ENCODE measurements at regions not wholly inside any gene's neighbourhood (a gene's known extent, or its start where the extent isn't known, plus 50 kb on each side); places are given as distances from the start of the nearest gene placed in this dataset.
A peak's percentile ranks its signal among the peaks of the same experiment; 100 is the strongest.

DNA sequence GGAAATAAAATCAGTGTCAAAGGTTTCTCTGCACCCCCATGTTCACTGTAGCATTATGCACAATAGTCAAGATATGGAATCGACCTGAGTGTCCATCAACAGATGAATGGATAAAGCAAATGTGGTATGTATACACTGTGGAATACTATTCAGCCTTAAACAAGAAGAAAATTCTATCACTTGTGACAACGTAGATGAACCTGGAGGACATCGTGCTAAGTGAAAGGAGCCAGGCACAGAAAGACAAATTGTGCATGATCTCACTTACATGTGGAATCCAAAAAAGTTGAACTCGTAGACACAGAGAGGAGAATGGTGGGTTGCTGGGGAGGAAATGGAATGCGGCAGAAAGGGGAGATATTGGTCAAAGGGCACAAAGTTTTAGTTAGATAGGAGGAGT, 136.3 kb upstream of the ESR1 start:
- no peak for ATAC-seq (ENCODE audit: low read depth)
- Mint-ChIP-seq H3K27me3 (peaks cover 2% of the 10 kb centered on the region), H3K36me3 (no peaks in the 10 kb centered on the region), H3K9me3 (no peaks in the 10 kb centered on the region), H3K4me3 (no peak overlapping the region), H3K27ac (no peak overlapping the region), H3K4me1 (peaks cover 3% of the 10 kb centered on the region)
- no peak for DNase-seq
- POLR2A ChIA-PET, result no interaction called here

DNA sequence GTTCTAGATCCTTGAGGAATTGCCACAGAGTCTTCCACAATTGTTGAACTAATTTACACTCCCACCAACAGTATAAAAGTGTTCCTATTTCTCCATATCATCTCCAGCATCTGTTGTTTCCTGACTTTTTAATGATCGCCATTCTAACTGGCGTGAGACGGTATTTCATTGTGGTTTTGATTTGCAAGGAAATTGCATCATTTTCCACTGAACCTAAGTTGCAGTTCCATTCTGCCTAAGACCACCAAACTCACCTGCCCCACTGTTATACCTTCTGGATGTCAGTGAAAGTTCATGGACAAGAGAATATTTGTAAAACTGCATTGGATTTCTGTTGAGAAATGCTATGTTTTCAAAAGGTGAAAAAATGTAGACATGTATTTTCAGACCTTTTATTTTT, 132.9 kb upstream of the ESR1 start:
- Mint-ChIP-seq H3K4me3 (no peak overlapping the region), H3K9me3 (no peaks in the 10 kb centered on the region), H3K27me3 (no peaks in the 10 kb centered on the region), H3K36me3 (no peaks in the 10 kb centered on the region), H3K4me1 (peaks cover 3% of the 10 kb centered on the region), H3K27ac (no peak overlapping the region)
- POLR2A ChIA-PET, result no interaction called here
- DNase-seq (no peak), ATAC-seq (ENCODE audit: low read depth) (no peak)

DNA sequence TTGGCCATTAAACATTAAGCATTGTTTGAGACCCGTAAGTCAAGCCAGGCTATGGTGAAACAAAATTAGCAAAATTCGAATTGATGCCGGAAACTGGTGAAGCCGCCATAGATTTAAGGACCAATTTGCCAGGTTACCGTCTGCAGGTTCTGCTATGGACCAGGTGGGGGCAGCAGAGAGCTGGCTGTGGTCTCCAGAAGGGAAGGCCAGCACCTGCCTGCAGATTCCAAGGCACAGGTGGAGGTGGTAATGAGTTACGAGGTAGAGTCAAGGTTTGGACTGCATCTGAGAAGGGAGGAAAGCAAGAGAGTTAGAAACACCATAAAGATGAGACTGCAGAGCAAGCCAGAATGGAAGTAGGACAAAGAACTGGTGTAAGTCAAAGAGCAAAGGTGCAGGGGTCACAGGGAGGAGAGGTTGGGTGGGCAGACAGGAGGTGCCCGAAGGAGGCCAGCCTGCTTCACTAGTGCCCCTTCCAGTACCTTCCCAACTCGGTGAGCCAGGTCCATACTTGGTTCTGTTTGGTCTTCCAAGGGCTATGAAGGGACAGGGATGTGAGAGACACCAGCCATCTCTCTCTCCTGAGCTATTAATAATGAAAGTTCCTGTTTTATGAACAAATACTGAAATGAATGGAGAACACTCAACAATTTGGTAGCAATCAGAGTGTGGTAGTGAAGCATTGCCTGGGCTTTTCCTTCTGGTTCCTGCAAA, 131.6 kb upstream of the ESR1 start:
- Mint-ChIP-seq H3K4me1 (peaks cover 3% of the 10 kb centered on the region), H3K36me3 (no peaks in the 10 kb centered on the region), H3K27me3 (no peaks in the 10 kb centered on the region), H3K4me3 (no peak overlapping the region), H3K9me3 (no peaks in the 10 kb centered on the region), H3K27ac (no peak overlapping the region)
- POLR2A ChIA-PET, result no interaction called here
- peak; percentile 45 for DNase-seq
- ATAC-seq (ENCODE audit: low read depth), result peak; percentile 60

DNA sequence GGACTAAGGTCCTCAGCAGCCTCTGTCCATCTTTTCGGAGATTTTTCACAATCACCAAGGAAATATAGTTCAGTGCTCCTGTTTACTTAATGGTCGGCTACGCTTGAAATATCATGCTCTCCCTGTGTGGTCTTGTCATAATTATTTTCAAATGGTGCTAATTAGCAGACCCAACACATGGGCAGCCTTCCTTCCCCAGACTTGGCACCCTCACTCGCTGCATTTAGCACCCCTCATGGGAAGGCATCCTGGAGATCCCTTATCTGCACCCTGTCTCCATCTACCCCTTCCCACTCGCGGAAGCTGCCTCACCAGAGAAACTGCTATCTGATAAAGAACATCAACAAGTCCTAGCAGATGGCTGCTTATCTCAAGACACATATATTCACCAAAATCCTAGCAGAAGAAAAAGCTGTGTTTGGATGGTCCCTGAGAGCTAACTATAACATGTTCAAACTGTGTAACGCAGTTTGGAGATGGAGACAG, 131.0 kb upstream of the ESR1 start:
- Mint-ChIP-seq H3K9me3 (no peaks in the 10 kb centered on the region), H3K4me1 (peaks cover 3% of the 10 kb centered on the region), H3K27ac (no peak overlapping the region), H3K27me3 (peaks cover under 1% of the 10 kb centered on the region), H3K36me3 (no peaks in the 10 kb centered on the region), H3K4me3 (no peak overlapping the region)
- ATAC-seq (ENCODE audit: low read depth), result no peak
- POLR2A ChIA-PET, result no interaction called here
- no peak for DNase-seq

DNA sequence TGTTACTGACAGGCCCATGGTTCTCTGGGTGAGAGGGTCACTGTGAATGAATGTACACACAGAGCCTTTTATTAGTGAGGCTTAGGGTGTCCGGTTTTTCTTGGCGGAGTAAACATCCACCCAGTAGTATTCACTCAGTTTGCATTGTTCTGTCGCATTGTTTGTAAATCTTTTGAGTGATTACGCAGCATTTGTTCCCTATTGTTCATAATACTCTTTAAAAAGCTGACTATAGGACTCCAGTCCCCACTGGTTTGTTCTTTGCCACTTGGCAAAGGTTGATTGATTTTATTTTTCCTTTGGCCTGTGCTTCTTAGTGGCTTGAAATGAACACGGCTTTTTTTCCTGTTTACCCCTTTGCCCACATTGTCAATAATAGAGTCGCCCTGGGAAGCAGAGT, 130.1 kb upstream of the ESR1 start:
- H3K4me1 Mint-ChIP-seq, result peaks cover 3% of the 10 kb centered on the region
- no peak overlapping the region for H3K4me3 Mint-ChIP-seq
- DNase-seq (no peak), ATAC-seq (ENCODE audit: low read depth) (no peak)
- H3K27ac Mint-ChIP-seq, result no peak overlapping the region
- H3K36me3 Mint-ChIP-seq, result no peaks in the 10 kb centered on the region
- POLR2A ChIA-PET, result no interaction called here
- H3K27me3 Mint-ChIP-seq, result peaks cover 8% of the 10 kb centered on the region
- no peaks in the 10 kb centered on the region for H3K9me3 Mint-ChIP-seq

DNA sequence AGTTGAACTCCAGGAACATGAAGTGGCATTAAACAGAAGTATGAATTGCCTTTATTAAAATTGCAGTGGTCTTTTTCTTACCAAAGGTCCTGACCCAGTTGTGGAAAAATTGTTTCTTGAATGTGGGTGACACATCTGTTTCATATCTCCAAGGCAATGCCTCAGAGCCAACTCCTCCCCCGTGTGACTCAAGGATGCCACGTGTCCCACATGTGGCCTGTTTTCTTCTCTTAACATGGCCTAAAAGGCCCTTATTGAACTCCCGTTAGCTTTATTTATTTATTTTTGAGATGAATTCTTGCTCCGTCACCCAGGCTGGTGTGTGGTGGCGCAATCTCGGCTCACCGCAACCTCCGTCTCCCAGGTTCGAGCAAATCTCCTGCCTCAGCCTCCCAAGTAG, 128.4 kb upstream of the ESR1 start:
- H3K27me3 Mint-ChIP-seq, result peaks cover 8% of the 10 kb centered on the region
- DNase-seq (no peak), ATAC-seq (ENCODE audit: low read depth) (no peak)
- H3K9me3 Mint-ChIP-seq, result no peaks in the 10 kb centered on the region
- H3K27ac Mint-ChIP-seq, result no peak overlapping the region
- H3K4me1 Mint-ChIP-seq, result peaks cover 3% of the 10 kb centered on the region
- no peaks in the 10 kb centered on the region for H3K36me3 Mint-ChIP-seq
- no peak overlapping the region for H3K4me3 Mint-ChIP-seq
- POLR2A ChIA-PET, result no interaction called here

DNA sequence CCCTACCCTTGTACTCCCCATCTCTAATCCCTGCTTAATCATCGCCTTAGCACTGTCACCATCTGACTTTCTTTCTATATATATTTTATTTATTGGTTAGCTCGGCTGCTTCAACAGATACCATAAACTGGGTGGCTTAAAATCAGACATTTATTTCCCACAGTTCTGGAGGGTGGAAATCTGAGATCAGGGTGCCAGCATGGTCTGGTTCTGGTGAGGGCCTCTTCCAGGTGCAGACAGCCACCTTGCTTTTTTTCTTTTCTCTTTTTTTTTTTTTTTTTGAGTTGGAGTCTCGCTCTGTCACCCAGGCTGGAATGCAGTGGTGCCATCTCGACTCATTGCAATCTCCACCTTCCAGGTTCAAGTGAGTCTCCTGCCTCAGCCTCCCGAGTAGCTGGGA, 127.5 kb upstream of the ESR1 start:
- Mint-ChIP-seq H3K9me3 (no peaks in the 10 kb centered on the region), H3K36me3 (no peaks in the 10 kb centered on the region), H3K4me1 (peaks cover 1% of the 10 kb centered on the region), H3K4me3 (no peak overlapping the region), H3K27me3 (peaks cover 8% of the 10 kb centered on the region), H3K27ac (no peak overlapping the region)
- POLR2A ChIA-PET, result interaction anchor here (1.7 kb wide), 1 partner anchor 10 kb away, joined by 4 read pairs; no protein-coding TSS in a partner anchor
- ATAC-seq (ENCODE audit: low read depth) (no peak), DNase-seq (no peak)

DNA sequence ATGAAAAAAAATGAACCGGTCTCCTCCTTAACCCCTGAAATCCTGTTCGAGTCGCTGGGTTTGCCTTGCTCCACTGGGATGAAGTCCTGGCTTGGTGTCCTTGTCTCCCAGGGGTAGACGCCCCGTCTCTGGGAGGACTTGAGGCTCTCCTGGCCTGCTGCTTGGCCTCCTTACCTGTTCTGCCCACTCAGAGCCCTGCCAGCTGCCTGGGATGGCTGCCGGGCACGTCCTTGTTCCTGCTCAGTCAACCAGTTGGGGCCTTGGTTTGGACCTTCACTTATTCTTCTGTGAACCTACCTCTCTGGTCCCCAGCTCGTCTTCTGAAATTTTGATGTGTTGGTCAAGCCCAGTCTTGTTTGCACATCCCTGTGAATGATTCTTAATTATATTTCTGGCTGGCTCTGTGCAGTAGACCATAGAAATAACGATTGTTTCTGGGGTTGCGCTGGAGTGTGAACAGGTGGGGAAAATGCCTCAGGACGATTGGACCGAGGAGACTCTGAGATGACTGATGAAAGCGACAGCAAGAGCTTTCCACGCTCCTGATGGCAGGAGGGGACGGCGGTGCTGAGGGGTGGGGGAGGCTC, 126.5 kb upstream of the ESR1 start:
- POLR2A ChIA-PET, result interaction anchor here (0.6 to 1.7 kb wide), 2 partner anchors 9 to 477 kb away, joined by 3 to 4 read pairs; no protein-coding TSS in a partner anchor
- peaks cover 8% of the 10 kb centered on the region for H3K27me3 Mint-ChIP-seq

DNA sequence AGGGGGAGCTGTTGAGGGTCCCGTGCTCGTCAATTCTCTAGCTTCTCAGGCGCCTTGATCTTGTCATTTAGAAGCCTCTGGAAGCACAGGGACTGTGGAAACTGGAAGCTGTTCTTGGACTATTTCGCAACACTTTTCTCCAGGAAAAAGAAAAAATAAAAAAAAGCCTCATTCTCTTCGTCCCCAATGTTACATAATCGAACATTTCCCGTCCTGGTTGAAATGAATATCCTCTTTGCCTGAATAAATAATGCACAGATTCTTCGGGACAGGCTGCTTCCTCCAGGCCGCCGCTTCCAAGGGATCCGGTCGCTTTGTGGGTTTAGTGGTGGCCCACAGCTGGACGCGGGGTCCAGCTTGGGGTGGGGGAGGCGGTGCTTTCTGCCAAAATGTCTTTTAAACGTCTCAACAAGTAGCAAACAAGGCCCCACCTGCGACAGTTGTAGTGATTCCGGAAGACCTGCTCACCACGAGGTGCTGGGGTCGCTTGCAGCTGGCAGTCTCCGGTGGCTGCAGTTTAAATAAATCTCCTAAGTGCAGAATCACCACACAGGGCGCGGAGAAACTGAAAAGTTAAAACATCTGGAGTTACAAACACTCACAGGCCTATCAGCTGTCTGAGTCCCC, 125.9 kb upstream of the ESR1 start:
- no peak for ATAC-seq (ENCODE audit: low read depth)
- POLR2A ChIA-PET, result no interaction called here
- no peak overlapping the region for H3K27ac Mint-ChIP-seq

More for the DNA sequence above, 126.5 kb upstream of the ESR1 start:
- DNase-seq (no peak), ATAC-seq (ENCODE audit: low read depth) (no peak)
- no peaks in the 10 kb centered on the region for H3K36me3 Mint-ChIP-seq
- no peaks in the 10 kb centered on the region for H3K4me1 Mint-ChIP-seq
- no peak overlapping the region for H3K4me3 Mint-ChIP-seq
- no peak overlapping the region for H3K27ac Mint-ChIP-seq
- H3K9me3 Mint-ChIP-seq, result no peaks in the 10 kb centered on the region

DNA sequence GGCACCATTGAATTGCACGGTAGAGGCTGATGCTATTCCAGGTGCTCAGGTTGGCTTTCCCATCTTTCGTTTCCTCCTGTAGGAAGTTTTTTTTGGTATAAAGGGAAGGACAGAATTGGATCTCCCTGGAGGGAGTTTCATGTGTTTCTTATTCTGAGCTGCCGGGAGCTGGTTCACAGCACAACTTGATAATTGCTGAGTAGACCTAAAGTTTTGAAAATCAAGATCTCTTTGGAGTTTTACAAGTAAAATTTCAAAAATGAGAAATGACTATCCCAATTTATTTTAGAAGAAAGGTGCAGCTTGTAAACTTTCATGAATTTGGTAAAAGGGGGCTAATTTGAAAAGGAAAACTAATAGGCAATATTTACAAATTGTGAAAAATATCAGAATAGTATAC, 125.2 kb upstream of the ESR1 start:
- ATAC-seq (ENCODE audit: low read depth), result no peak
- H3K4me1 Mint-ChIP-seq, result peaks cover 1% of the 10 kb centered on the region

More for the DNA sequence above, 125.9 kb upstream of the ESR1 start:
- peaks cover 8% of the 10 kb centered on the region for H3K27me3 Mint-ChIP-seq
- H3K9me3 Mint-ChIP-seq, result no peaks in the 10 kb centered on the region
- no peaks in the 10 kb centered on the region for H3K36me3 Mint-ChIP-seq
- H3K4me3 Mint-ChIP-seq, result peak overlapping the region; percentile 41
- no peaks in the 10 kb centered on the region for H3K4me1 Mint-ChIP-seq
- DNase-seq, result no peak

DNA sequence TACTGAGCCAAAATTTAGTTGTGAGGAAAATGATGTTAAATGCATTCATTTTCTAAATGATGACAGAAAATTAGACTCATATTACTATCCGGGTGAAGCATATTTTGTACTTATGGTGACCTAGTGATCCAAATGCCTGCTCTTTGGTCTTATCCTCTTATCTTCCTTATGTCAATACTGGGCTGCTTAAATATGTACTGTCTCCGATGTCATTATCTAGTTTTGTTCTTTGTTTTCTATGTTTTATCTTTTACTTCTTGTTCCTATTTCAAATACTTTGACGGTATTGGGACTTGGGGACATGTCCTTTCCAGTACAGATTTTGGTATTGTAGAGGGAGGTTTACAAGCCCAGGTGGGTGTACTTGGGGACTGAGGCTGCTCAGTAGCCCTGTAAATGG, 124.6 kb upstream of the ESR1 start:
- POLR2A ChIA-PET, result no interaction called here
- ATAC-seq (ENCODE audit: low read depth), result no peak
- no peaks in the 10 kb centered on the region for H3K36me3 Mint-ChIP-seq

More for the DNA sequence above, 125.2 kb upstream of the ESR1 start:
- Mint-ChIP-seq H3K27ac (no peak overlapping the region), H3K27me3 (peaks cover 8% of the 10 kb centered on the region), H3K36me3 (no peaks in the 10 kb centered on the region), H3K4me3 (no peak overlapping the region), H3K9me3 (no peaks in the 10 kb centered on the region)
- DNase-seq, result no peak
- POLR2A ChIA-PET, result no interaction called here

DNA sequence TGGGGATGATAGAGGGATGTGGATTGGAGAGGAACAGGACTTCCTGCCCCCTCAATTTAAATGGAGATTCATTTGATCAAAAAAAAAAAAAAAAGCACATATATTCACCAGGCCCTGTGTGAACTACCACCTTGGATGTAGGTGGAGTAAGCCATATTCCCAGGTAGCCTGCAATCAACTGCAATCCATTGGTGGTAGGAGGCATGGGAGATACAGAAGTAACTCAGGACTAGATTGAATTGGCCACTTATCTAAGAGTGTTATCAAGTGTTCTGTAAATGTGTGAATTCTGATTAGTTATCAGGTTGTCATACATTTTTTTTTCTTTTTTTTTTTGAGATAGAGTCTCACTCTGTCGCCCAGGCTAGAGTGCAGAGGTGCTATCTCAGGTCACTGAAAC, 124.1 kb upstream of the ESR1 start:
- H3K36me3 Mint-ChIP-seq, result no peaks in the 10 kb centered on the region
- DNase-seq (no peak), ATAC-seq (ENCODE audit: low read depth) (no peak)
- peaks cover 1% of the 10 kb centered on the region for H3K4me1 Mint-ChIP-seq
- no peak overlapping the region for H3K4me3 Mint-ChIP-seq
- H3K27me3 Mint-ChIP-seq, result peaks cover 10% of the 10 kb centered on the region
- H3K9me3 Mint-ChIP-seq, result no peaks in the 10 kb centered on the region
- POLR2A ChIA-PET, result no interaction called here
- H3K27ac Mint-ChIP-seq, result no peak overlapping the region

More for the DNA sequence above, 124.6 kb upstream of the ESR1 start:
- no peaks in the 10 kb centered on the region for H3K9me3 Mint-ChIP-seq
- DNase-seq, result no peak
- H3K4me3 Mint-ChIP-seq, result no peak overlapping the region
- peaks cover 8% of the 10 kb centered on the region for H3K27me3 Mint-ChIP-seq
- no peak overlapping the region for H3K27ac Mint-ChIP-seq
- H3K4me1 Mint-ChIP-seq, result peaks cover 1% of the 10 kb centered on the region

DNA sequence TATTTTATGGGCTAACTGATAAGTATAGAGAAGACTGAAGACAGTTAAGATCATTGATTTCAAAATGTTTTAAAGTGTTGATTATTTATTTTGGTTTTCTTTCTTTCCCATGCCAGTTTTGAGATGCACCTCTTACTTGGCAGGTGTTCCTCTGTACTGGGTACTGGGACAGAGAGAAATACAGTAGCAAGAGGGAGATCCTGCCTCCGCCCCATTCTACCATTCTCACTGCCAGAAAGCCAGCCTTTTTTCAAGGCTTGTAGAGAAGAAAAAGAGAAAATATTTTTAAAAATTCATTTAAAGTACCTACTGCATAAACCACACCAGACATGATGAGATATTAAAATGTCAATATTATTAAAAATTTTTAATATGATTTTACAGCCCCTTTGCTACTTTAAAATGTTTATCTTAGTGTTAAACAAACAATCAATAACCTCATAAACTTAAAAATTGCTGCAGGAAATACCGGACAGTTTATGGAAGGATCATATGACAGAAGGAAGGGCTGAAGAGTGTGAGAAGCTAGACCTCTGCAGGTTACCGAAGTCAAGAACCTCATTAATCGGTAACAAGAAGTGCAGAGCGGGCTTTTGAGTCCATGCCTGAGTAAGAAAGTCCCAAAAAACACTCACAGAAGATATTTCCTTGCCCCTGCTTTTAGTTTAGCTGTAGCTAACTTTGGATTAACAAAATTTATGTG, 117.8 kb upstream of the ESR1 start:
- Mint-ChIP-seq H3K4me3 (peak overlapping the region; percentile 73), H3K4me1 (peaks cover 16% of the 10 kb centered on the region), H3K36me3 (no peaks in the 10 kb centered on the region), H3K27ac (no peak overlapping the region), H3K9me3 (no peaks in the 10 kb centered on the region), H3K27me3 (peaks cover 5% of the 10 kb centered on the region)
- POLR2A ChIA-PET, result interaction anchor here (1.0 kb wide), 1 partner anchor 9 kb away, joined by 4 read pairs; no protein-coding TSS in a partner anchor
- ATAC-seq (ENCODE audit: low read depth), result no peak
- DNase-seq, result no peak

Measured in activated naive CD8-positive, alpha-beta T cell treated with anti-CD3 and anti-CD28 coated beads, Interleukin-2, amount 10 ng/mL, durations not matched to agents 7 days and 5 days (primary cell).